ACHN (cell line): ENCODE measurements at regions not wholly inside any gene's neighbourhood (a gene's known extent, or its start where the extent isn't known, plus 50 kb on each side); places are given as distances from the start of the nearest gene placed in this dataset.
"Not testable (repeated sequence)": the region's sequence is repeated elsewhere in the genome, so short reads cannot be mapped to it uniquely, and the experiment has no call there.

Experiments used
- DNase-seq: peaks from one replicate; pipeline ENCODE4 v3.0.0-alpha.2; 2015
- in situ Hi-C: cut with HindIII; loops from 2 replicates; pipeline ENCODE4 v1.10.0; 2017; ENCODE audit warnings: low sequenced_read_pairs, low pct_ligation_motif_present, low pct_unique_long_range_greater_than_20kb

DNA sequence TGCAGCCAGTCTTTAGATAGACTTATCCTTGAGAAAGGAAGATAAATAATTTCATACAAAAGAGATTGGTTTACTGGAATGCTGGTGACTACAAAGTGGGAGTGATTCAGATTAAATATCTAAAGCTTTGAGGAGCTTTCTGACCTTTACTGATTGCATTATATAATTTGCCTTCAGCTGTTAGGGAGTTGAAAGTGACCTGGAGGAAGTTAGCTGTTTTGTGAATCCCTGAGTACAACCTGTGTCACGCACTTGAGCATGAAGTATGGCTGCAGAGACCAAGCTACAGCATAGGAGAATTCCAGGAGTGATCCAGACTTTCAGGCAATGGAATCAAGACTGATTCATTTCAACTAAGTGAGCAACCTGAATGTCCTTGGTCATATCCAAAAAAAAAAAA, 1848.3 kb upstream of the RAG2 start:
- in situ Hi-C loops = no loop called here
- DNase-seq = no peak

DNA sequence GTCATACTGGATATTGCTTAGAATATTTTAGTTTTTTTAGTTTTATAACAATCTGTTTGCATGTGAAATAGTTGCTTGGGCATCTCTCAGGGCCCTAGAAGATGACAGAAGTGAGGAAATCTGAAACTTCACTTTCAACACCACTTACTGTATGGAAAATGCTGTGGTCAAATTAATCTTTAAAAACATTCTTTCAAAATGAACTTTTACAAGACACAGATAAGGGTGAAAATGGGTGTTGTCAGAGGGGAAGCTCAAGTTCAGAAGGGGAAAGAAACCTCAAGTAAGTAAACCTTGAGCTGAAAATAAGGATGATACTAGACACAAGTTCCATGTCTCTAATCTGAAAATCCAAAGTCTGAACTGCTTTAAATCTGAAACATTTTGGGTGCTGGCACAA, 1840.1 kb upstream of the RAG2 start:
- DNase-seq = no peak
- in situ Hi-C loops = no loop called here

DNA sequence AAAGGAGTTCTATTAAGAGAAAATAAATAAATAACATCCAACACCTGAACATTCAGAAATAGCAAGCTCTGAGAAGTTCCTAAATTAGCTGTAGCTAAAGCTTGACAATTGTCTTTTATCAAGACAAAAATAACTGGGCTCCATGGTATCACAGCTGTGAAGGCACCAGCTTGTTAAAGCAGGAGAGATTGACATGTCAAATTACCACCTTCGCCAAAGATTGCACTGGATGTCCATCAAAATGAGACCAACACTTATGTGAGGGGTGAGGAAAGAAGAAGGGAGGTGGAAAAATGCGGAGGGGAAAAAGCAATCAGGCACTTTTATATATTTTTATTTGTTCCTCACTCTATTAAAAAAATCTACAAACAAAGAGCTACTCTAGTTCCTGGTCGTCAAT, 1827.5 kb upstream of the RAG2 start:
- no peak for DNase-seq
- in situ Hi-C loops = no loop called here

DNA sequence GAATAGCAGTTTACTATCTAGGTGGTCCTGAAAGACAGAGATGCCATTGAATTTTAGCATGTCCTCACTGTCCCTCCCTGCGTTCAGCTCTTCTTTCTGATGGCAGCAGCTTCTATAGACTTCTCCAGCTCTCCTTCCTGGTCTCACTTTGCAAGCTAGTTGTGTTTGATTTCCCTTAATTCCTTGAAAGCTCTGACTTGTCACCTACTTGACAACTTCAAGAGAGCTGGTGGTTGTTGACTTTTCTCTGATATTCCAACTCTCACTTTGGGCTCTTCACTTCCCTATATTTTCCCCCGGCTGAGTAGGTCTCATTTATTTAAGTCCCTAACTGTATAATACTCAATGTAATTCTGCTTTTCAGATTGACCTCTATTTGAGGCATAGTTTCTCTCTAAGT, 1825.0 kb upstream of the RAG2 start:
- no peak for DNase-seq
- in situ Hi-C loops = no loop called here

DNA sequence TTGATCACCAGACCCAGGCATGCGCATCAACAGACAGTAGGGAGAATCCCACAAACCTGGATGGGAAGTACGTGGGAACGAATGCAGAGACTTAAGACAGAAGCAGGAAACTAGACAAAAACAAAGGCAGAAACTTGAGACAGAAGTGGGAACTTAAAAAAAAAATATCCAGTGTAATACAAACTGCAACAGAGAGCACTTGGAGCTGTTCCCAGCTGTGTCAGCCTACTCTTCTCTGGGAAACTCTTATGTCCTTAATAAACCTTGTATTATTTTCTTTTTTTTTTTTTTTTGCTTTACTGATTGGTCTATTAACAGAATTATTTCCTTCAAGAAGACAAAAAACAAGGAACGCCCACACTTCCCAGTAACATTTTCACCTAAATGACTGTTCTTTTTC, 1818.1 kb upstream of the RAG2 start:
- in situ Hi-C loops = no loop called here

DNA sequence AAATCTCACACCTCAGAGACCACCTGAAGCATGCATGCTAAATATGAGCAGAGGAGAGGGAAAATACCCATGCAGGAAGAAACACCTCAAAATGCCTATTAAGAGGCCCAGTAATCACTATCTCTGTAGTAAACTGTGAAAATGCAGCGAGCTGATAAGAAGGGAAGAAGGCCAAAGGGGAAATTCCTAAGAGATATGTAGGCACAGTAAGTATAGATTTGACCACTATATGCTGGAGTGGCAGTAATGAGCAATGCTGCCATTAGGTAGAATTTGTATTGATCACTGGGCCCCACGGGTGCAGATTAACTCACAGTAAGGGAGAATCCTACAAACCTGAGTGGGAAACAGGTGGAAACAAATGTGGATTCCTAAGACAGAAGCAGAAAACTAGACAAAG, 1813.1 kb upstream of the RAG2 start:
- in situ Hi-C loops = no loop called here
- DNase-seq = no peak

More for the DNA sequence above, 1818.1 kb upstream of the RAG2 start:
- DNase-seq = no peak

DNA sequence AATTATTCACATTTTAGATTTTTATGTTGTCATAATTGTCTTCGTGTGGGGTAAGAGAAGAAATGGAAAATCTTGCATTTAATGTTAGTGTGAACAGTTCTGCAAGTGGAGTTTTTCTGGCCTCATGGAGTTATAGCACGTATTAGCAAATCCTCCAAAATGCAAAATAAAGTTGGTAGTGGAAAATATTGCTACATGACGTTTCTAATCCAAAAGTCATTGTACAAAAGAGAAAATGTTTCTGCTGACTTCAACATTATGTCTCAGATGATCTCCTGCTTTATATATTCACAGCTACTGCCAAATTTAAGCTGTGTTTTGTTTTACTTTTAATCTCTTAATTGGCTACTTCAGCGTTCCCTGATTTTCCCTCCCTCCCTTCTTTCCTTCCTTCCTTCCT, 1804.0 kb upstream of the RAG2 start:
- in situ Hi-C loops = no loop called here
- no peak for DNase-seq

DNA sequence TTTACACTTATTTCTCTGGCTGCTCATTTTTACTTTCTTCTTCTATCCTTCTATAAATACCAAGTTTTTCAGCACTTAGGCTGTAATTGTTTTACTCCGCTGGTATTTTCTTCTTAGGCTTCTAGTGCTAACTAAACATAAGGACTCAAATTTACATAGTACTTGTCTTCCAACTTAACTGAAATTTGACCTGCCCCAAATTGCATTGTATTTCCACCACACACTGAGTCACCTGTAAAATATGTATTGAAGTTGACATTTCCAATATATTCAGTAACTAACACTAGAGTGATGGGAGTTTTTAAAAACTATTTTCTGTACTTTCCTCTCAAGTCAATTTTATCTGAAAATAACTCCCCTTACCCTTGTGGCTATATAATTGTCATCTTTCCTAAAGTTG, 1794.1 kb upstream of the RAG2 start:
- DNase-seq = no peak

DNA sequence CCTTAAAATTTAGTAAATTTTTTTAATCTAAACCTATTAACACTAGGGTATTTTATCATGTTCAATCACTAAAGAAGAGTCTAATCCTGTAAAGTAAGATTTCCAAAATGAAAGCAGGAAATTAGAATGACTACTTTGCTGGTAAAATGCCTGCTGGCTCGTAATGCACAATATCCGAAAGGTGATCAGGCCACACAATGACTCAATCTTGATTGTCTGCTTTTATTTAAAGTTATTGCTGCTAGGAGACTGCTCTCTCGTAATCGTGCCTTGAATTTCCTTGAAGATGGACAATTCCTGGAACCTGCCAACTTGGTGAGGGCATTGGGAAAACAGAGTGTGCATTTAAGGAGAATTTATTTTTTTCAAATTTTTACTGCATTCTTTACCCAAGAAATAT, 1786.5 kb upstream of the RAG2 start:
- in situ Hi-C loops = no loop called here
- DNase-seq = no peak

More for the DNA sequence above, 1794.1 kb upstream of the RAG2 start:
- in situ Hi-C loops = no loop called here

DNA sequence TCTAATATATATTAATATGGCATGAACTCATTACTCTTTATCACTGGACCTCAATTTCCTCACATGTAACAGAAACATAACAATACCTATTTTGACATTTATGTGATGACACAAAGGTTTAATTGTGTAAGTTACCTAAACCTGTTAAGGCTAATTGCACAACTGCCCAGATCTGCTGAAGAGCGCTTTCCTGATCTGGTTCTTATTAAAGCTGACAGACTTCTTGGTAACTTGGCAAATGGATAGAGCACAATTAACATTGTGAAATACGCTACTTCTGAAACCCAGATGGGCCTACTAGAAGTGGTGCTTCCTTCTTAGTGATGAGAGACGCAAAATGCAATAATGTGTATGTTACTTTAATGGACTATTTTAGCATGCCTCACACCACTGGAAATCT, 1767.2 kb upstream of the RAG2 start:
- DNase-seq = no peak
- in situ Hi-C loops = no loop called here

DNA sequence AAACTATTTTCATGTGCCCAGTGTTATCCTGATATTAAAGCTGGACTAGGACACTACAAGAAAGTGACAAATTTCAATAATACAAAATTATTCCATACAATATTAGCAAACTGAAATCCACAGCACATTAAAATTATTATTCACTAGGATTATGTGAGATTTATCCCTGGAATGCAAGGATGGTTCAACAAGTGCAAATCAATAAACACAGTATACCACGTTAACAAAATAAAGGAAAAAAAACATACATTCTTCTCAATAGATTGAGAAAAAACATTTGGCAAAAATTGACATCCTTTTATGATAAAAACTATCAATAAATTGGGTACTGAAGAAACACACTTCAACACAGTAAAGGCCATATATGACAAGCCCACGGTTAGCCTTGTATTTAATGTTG, 1758.2 kb upstream of the RAG2 start:
- DNase-seq = no peak
- in situ Hi-C loops = no loop called here

DNA sequence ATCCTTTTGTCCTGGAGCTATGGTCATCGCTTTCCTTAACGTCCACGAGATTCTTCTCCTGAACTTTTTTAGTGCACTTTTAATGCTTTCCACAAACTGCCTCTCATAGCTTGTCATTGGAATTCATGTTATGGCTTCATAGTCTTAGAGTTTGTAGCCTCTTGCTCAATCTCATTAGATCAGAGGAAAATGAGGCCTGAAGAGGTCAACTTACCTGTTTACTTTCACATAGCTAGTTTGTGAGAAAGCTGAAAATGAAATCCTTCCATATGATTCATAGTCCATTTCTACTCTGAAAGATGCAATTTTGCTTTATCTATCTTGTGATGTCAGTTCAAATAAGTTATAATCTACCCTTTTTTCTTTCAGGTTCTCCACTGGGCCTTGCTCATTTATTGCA, 1747.2 kb upstream of the RAG2 start:
- in situ Hi-C loops = no loop called here
- no peak for DNase-seq

DNA sequence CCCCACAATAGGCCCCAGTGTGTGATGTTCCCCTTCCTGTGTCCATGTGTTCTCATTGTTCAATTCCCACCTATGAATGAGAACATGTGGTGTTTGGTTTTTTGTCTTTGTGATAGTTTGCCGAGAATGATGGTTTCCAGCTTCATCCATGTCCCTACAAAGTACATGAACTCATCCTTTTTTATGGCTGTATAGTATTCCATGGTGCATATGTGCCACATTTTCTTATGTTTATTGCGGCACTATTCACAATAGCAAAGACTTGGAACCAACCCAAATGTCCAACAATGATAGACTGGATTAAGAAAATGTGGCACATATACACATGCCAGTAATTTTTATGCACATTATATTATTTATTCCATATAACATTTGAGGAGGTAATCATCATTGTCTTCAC, 1743.6 kb upstream of the RAG2 start:
- DNase-seq, in situ Hi-C loops: not testable (repeated sequence)

DNA sequence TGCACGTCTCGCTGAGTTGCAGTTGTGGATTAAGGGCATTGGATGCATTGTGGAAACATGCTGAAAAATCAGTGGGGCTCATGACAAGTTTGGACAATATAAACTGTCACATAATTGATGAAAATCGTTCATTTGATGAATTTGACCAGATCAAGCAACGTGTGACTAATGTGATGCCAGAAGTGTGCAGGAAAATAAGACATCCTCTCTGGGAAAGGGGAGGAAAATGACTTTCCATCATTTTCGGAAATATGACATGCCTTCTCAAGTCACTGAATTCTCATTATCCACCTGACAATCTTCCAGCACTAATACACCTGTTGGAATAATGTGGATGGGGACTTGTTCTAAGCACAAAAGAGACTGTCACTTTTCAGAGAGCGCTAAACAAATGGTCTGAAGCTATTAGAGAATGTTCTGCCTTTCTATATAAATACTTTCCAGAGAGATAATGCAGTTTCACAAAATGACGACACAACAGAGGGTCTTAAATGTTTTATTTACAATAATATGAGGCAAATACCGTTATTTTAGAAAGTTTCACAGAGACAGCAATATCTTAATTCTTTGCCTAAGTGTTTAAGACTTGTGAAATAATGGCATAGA, 1741.9 kb upstream of the RAG2 start:
- DNase-seq = no peak
- in situ Hi-C loops = no loop called here

DNA sequence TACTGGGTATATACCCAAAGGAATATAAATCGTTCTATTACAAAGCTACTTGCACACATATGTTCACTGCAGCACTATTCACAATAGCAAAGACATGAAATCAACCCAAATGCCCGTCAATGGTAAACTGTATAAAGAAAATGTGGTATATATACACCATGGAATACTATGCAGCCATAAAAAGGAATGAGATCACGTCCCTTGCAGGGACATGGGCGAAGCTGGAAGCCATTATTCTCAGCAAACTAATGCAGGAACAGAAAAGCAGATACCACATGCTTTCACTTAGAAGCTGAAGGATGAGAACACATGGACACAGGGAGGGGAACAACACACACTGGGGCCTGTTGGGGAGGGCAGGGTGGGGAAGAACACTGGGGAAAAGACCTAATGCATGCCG, 1740.0 kb upstream of the RAG2 start:
- in situ Hi-C loops, DNase-seq: not testable (repeated sequence)

DNA sequence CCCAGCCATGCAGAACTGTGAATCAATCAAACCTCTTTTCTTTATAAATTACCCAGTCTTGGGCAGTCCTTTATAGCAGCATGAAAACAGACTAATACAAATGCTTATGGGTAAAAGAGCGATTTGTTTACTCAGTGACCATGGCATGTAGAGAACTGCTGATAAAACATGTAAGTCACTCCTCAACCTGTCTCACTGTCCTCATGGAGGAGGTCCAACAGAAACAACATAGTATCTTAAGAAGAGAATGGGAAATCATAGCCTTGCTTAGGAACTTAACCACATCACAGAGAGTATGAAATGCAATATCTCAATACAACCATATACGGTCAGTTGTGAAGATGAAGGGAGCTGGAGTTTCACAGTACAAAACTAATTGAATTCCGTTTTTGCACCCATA, 1734.0 kb upstream of the RAG2 start:
- in situ Hi-C loops = no loop called here
- DNase-seq = no peak

DNA sequence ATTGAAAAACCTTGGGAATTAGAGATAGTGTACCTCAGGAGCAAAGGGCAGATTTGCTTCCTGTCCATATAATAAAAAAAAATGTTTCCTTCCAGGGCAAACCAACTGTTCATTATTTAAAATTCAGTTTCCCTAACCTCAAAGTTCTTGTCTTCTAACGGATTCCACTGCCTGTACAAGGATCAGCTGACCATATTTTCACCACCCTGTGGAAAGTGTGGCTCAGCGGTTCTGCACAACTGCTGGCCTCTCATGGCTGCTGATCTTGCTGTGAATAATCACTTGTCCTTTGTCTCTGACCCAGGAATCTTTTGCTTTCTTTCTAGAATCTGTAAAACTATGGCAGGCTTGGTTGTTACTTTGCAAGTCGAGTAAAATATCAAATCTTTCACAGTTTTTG, 1732.5 kb upstream of the RAG2 start:
- in situ Hi-C loops = no loop called here
- no peak for DNase-seq

DNA sequence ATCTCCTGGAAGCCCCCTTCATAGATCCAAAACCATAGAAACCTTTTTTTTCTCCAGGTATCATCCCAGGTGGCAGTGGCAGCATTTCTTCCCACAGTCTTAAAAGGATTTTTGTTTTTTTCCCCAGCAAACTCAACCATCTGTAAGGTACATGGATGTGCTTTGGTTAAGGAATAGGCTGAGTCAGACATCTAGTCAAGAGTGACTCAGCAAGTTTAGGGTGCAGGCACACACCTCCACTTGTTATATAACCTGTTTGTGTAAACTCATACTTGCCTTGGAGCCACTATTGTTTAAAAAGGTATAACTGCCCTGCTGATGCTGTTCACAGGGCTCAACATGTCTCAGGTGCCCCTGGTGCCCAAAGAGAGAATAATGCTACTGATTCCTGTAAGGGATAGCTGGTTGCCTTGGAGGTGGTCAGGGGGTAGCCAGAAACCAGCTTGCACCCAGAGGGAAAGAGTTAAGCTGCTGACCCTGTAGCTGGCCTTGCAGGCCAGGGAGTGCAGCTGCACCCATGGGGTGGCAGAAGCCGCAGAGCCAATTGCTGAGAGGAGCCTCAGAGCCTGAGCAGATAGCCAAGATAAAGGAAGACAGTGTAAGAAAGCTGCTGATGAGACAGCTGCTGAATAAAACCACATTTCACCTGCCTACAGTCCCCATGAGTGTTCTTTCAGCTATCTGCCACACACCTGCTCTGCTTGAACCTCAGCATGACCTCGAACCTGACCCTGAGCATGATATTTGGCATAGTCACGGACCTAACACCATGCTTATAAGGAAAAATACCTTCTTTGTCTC, 1726.1 kb upstream of the RAG2 start:
- DNase-seq = no peak
- in situ Hi-C loops = no loop called here

DNA sequence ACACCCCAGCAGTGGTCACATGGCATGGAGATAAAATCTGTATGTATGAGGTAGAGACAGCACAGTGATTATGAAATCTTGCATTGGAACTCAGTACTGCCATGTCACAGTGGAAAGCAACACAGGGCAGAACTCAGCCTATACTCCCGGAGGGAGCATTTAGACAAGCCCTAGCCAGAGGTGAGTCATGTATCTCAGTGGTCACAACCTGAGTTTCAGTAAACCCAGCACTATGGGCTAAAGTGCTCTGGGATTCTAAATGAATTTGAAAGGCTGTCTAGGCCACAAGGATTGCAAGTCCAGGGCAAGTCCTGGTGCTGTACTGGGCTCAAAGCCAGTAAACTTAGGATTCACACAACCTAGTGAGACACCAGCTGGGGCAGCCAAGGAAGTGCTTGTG, 1717.1 kb upstream of the RAG2 start:
- no peak for DNase-seq
- in situ Hi-C loops = no loop called here

DNA sequence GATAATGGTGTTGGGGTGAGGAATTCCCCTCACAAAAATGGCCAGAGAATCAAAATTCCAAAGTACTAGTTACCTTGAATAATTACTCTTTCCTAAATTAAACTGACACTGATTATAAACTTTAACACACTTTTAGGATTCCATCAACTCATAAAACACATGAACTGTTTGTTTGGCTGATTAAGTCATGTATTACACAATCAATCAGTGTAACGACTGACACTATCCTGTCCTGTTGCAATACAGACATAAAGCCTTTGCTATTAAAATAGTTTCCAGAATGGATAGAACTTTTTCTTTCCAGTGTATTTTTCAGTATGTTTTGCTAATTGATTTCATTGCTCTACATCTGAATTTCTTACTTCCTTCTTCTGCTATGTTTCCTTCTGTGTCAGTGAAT, 1709.4 kb upstream of the RAG2 start:
- no peak for DNase-seq
- in situ Hi-C loops = no loop called here
